ENCODE measurements at regions not wholly inside any gene's neighbourhood (a gene's known extent, or its start where the extent isn't known, plus 50 kb on each side); places are given as distances from the start of the nearest gene placed in this dataset.
"Not testable (repeated sequence)": the region's sequence is repeated elsewhere in the genome, so short reads cannot be mapped to it uniquely, and the experiment has no call there.

DNA sequence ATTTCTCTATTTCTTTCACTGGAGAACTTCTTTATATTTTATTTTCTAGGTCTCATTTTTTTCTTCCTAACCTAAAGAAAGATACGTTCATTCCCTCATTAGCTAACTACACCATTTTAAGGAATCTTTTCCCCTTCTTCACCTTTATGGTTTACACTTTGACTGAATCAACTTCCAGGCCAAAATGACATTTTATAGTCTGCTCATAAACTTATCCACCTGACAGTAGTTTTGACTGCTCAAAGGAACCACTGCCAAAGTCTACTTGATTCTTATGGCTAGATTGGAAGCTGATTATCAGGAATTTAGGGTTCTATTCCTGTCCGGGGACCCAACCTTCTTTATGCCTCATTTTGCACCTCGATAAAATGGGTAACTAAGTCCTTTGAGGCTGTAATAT, 73.0 kb upstream of the FOXP2 start:
- H3K36me3 Mint-ChIP-seq (ENCODE audit: insufficient read depth, unreplicated experiment), result no peaks in the 10 kb centered on the region
- no peak overlapping the region for H3K27ac Mint-ChIP-seq (ENCODE audit: low read depth, unreplicated experiment)
- POLR2A ChIA-PET, result no interaction called here
- CTCF ChIA-PET, result interaction anchor here (0.6 kb wide), 1 partner anchor 26 kb away, joined by 3 read pairs; no protein-coding TSS in a partner anchor
- no peaks in the 10 kb centered on the region for H3K4me1 Mint-ChIP-seq (ENCODE audit: insufficient read depth, unreplicated experiment)
- H3K4me3 Mint-ChIP-seq (ENCODE audit: unreplicated experiment), result no peak overlapping the region
- BruUV-seq (replicated peaks), result no TSS peak
- H3K9me3 Mint-ChIP-seq (ENCODE audit: unreplicated experiment), result no peaks in the 10 kb centered on the region
- intact Hi-C loops (cut with micrococcal nuclease), result no loop called here
- peaks cover 49% of the 10 kb centered on the region for H3K27me3 Mint-ChIP-seq (ENCODE audit: insufficient read depth, unreplicated experiment)
- TF ChIP-seq CTCF (IDR thresholded peaks at IDR 0.05; ENCODE audit: unreplicated experiment), result no peak
- DNase-seq (ENCODE audit: unreplicated experiment), result no peak

DNA sequence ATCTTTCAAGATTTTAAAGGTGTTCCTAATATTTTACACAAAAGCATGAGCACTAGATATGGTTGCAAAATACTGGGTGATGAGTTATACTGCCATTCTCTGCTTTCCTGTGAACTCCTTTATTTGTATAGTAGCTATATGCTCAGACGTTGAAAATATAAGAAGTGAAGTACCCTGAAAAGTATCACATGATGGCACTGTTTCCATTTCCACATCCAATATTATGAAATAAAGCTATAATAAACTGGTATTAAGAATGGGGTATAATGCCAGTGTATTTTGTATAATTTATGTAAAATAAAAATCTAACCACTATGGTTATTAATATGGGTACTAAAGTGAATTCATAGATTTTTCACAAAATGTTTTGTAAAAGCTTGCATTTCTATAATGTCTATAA, 79.6 kb upstream of the FOXP2 start:
- TF ChIP-seq CTCF (IDR thresholded peaks at IDR 0.05; ENCODE audit: unreplicated experiment), result no peak
- H3K27ac Mint-ChIP-seq (ENCODE audit: low read depth, unreplicated experiment), result no peak overlapping the region
- POLR2A ChIA-PET, result interaction anchor here (0.7 kb wide), 1 partner anchor 59 kb away, joined by 3 read pairs; no protein-coding TSS in a partner anchor
- H3K27me3 Mint-ChIP-seq (ENCODE audit: insufficient read depth, unreplicated experiment), result peaks cover 54% of the 10 kb centered on the region
- DNase-seq (ENCODE audit: unreplicated experiment), result no peak
- intact Hi-C loops (cut with micrococcal nuclease), result no loop called here
- no peaks in the 10 kb centered on the region for H3K4me1 Mint-ChIP-seq (ENCODE audit: insufficient read depth, unreplicated experiment)
- no peaks in the 10 kb centered on the region for H3K9me3 Mint-ChIP-seq (ENCODE audit: unreplicated experiment)
- CTCF ChIA-PET, result interaction anchor here (0.7 kb wide), 1 partner anchor 1324 kb away, joined by 4 read pairs; no protein-coding TSS in a partner anchor
- BruUV-seq (replicated peaks), result no TSS peak
- H3K36me3 Mint-ChIP-seq (ENCODE audit: insufficient read depth, unreplicated experiment), result no peaks in the 10 kb centered on the region
- no peak overlapping the region for H3K4me3 Mint-ChIP-seq (ENCODE audit: unreplicated experiment)

DNA sequence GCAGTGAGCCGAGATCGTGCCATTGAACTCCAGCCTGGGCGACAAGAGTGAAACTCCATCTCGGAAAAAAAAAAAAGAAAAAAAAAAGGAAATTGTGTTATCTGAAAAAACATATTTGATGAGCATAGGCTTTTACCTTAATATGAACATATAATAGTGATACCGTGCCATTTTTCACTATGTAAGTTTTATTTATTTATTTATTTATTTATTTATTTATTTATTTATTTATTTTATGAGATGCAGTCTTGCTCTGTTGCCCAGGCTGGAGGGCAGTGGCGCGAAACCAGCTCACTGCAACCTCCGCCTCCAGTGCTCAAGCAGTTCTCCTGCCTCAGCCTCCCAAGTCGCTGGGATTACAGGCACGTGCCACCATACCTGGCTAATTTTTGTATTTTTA, 85.2 kb upstream of the FOXP2 start:
- H3K27ac Mint-ChIP-seq (ENCODE audit: low read depth, unreplicated experiment); H3K9me3 Mint-ChIP-seq (ENCODE audit: unreplicated experiment); POLR2A ChIA-PET; H3K4me1 Mint-ChIP-seq (ENCODE audit: insufficient read depth, unreplicated experiment); BruUV-seq (replicated peaks); CTCF ChIA-PET; DNase-seq (ENCODE audit: unreplicated experiment); H3K36me3 Mint-ChIP-seq (ENCODE audit: insufficient read depth, unreplicated experiment); intact Hi-C loops (cut with micrococcal nuclease); H3K4me3 Mint-ChIP-seq (ENCODE audit: unreplicated experiment): not testable (repeated sequence)
- H3K27me3 Mint-ChIP-seq (ENCODE audit: insufficient read depth, unreplicated experiment), result peaks cover 57% of the 10 kb centered on the region

- Mint-ChIP-seq H3K9me3 (ENCODE audit: unreplicated experiment) (no peaks in the 10 kb centered on the region), H3K36me3 (ENCODE audit: insufficient read depth, unreplicated experiment) (no peaks in the 10 kb centered on the region), H3K27me3 (ENCODE audit: insufficient read depth, unreplicated experiment) (peaks cover 55% of the 10 kb centered on the region), H3K4me3 (ENCODE audit: unreplicated experiment) (no peak overlapping the region), H3K4me1 (ENCODE audit: insufficient read depth, unreplicated experiment) (no peaks in the 10 kb centered on the region), H3K27ac (ENCODE audit: low read depth, unreplicated experiment) (no peak overlapping the region)
- DNase-seq (ENCODE audit: unreplicated experiment), result no peak
- intact Hi-C loops (cut with micrococcal nuclease), result no loop called here
- ChIA-PET CTCF (interaction anchor here (0.7 kb wide), 1 partner anchor 35 kb away, joined by 3 read pairs; no protein-coding TSS in a partner anchor), POLR2A (no interaction called here)
- no TSS peak for BruUV-seq (replicated peaks)
- TF ChIP-seq CTCF (IDR thresholded peaks at IDR 0.05; ENCODE audit: unreplicated experiment), result no peak
Measured at GRCh38 chr7:114317450-114318098, 97.0 kb upstream of the FOXP2 start.
